H9 (cell line): ENCODE measurements at regions not wholly inside any gene's neighbourhood (a gene's known extent, or its start where the extent isn't known, plus 50 kb on each side); places are given as distances from the start of the nearest gene placed in this dataset.

Experiments used
- DNase-seq: peaks from one replicate; pipeline ENCODE4 v3.0.0-alpha.2; 2017
- H2AFZ ChIP-seq: one replicate; pipeline ENCODE4 v1.6.1; 2013; ENCODE audit warnings: mild to moderate bottlenecking, low read length, control low read depth, moderate library complexity
- H2AK5ac ChIP-seq: 2 replicates; pipeline ENCODE4 v1.6.1; 2013; ENCODE audit warnings: low read length, control low read depth, mixed read lengths; ENCODE audit not compliant: insufficient read length
- H2BK120ac ChIP-seq: one replicate; pipeline ENCODE4 v1.6.1; 2013; ENCODE audit warnings: low read depth, mild to moderate bottlenecking, low read length, control low read depth, inconsistent platforms; ENCODE audit not compliant: poor library complexity, severe bottlenecking
- H2BK12ac ChIP-seq: 2 replicates; pipeline ENCODE4 v1.6.1; 2013; ENCODE audit warnings: low read length, control low read depth, mixed read lengths, low read depth; ENCODE audit not compliant: insufficient read length
- H2BK15ac ChIP-seq: 2 replicates; pipeline ENCODE4 v1.6.1; 2013; ENCODE audit warnings: low read depth, low read length, control low read depth
- H2BK20ac ChIP-seq: one replicate; pipeline ENCODE4 v1.6.1; 2013; ENCODE audit warnings: low read depth, mild to moderate bottlenecking, low read length, control low read depth, inconsistent platforms; ENCODE audit not compliant: poor library complexity, severe bottlenecking
- H2BK5ac ChIP-seq: 2 replicates; pipeline ENCODE4 v1.6.1; 2013; ENCODE audit warnings: low read length, control low read depth, mixed read lengths; ENCODE audit not compliant: insufficient read length
- H3K14ac ChIP-seq: 2 replicates; pipeline ENCODE4 v1.6.1; 2013; ENCODE audit warnings: low read length, control low read depth; ENCODE audit not compliant: insufficient read depth
- H3K18ac ChIP-seq: 2 replicates; pipeline ENCODE4 v1.6.1; 2013; ENCODE audit warnings: low read depth, mild to moderate bottlenecking, mixed read lengths, low read length, control low read depth; ENCODE audit not compliant: insufficient read length
- H3K23ac ChIP-seq: 2 replicates; pipeline ENCODE4 v1.6.1; 2013; ENCODE audit warnings: low read length, control low read depth, mixed read lengths, low read depth; ENCODE audit not compliant: insufficient read length
- H3K23me2 ChIP-seq: 2 replicates; pipeline ENCODE4 v1.6.1; 2013; ENCODE audit warnings: low read depth, mild to moderate bottlenecking, mixed read lengths, low read length, control low read depth; ENCODE audit not compliant: insufficient read length, poor library complexity, severe bottlenecking
- H3K27ac ChIP-seq: 2 replicates; pipeline ENCODE4 v1.5.1; 2013; ENCODE audit warnings: low read length, control low read depth, mixed read lengths, low read depth; ENCODE audit not compliant: insufficient read length
- H3K27me3 ChIP-seq: 2 replicates; pipeline ENCODE4 v1.6.1; 2013; ENCODE audit warnings: low read length, control low read depth, inconsistent platforms; ENCODE audit not compliant: insufficient read depth
- H3K4ac ChIP-seq: 2 replicates; pipeline ENCODE4 v1.6.1; 2013; ENCODE audit warnings: low read depth, mild to moderate bottlenecking, control low read depth, inconsistent platforms, low read length, moderate library complexity
- H3K4me1 ChIP-seq: 2 replicates; pipeline ENCODE4 v1.6.1; 2013; ENCODE audit warnings: low read length, control low read depth, inconsistent platforms; ENCODE audit not compliant: insufficient read depth
- H3K4me2 ChIP-seq: 2 replicates; pipeline ENCODE4 v1.6.1; 2013; ENCODE audit warnings: low read length, control low read depth, mixed read lengths; ENCODE audit not compliant: insufficient read length, insufficient read depth
- H3K56ac ChIP-seq: 2 replicates; pipeline ENCODE4 v1.6.1; 2013; ENCODE audit warnings: low read depth, mild to moderate bottlenecking, mixed read lengths, low read length, control low read depth; ENCODE audit not compliant: insufficient read length
- H3K79me1 ChIP-seq: 2 replicates; pipeline ENCODE4 v1.6.1; 2013; ENCODE audit warnings: low read depth, mild to moderate bottlenecking, moderate library complexity, low read length, control low read depth, inconsistent platforms; ENCODE audit not compliant: insufficient read depth, poor library complexity, severe bottlenecking
- H3K79me2 ChIP-seq: 2 replicates; pipeline ENCODE4 v1.6.1; 2013; ENCODE audit warnings: low read length, control low read depth, inconsistent platforms; ENCODE audit not compliant: insufficient read depth
- H3K9ac ChIP-seq: 2 replicates; pipeline ENCODE4 v1.6.1; 2013; ENCODE audit warnings: low read length, control low read depth, mixed read lengths; ENCODE audit not compliant: insufficient read length; ENCODE audit errors: extremely low read depth
- H3K9me3 ChIP-seq: one replicate; pipeline ENCODE4 v1.6.1; 2013; ENCODE audit warnings: low read depth, low read length, inconsistent platforms; ENCODE audit not compliant: control insufficient read depth
- H3T11ph ChIP-seq: one replicate; pipeline ENCODE4 v1.6.1; 2013; ENCODE audit warnings: mild to moderate bottlenecking, low read length, control low read depth, inconsistent platforms
- H4K20me1 ChIP-seq: one replicate; pipeline ENCODE4 v1.6.1; 2013; ENCODE audit not compliant: control insufficient read depth, insufficient read length, insufficient read depth
- H4K5ac ChIP-seq: 2 replicates; pipeline ENCODE4 v1.6.1; 2013; ENCODE audit warnings: low read depth, mild to moderate bottlenecking, mixed read lengths, low read length, control low read depth; ENCODE audit not compliant: insufficient read length
- H4K8ac ChIP-seq: replicated peaks from 2 replicates; pipeline ENCODE4 v1.6.1; 2013; ENCODE audit warnings: low read length, control low read depth, mixed read lengths, low read depth; ENCODE audit not compliant: insufficient read length
- H4K91ac ChIP-seq: 2 replicates; pipeline ENCODE4 v1.6.1; 2013; ENCODE audit warnings: low read depth, mild to moderate bottlenecking, moderate library complexity, mixed read lengths, low read length, control low read depth; ENCODE audit not compliant: insufficient read length
- H3K27ac Mint-ChIP-seq, 3 experiments: 2 replicates in 2 of 3; 3 replicates in 1 of 3; pipeline ENCODE4 v1.8.0; 2020 to 2021; ENCODE audit warnings: mixed read lengths in 3 of 3, mild to moderate bottlenecking in 1 of 3, moderate library complexity in 1 of 3
- H3K27me3 Mint-ChIP-seq: 2 replicates; pipeline ENCODE4 v1.8.0; 2021; ENCODE audit warnings: low read depth, mild to moderate bottlenecking, moderate library complexity, mixed read lengths
- H3K36me3 Mint-ChIP-seq, 3 experiments: 2 replicates in 2 of 3; 3 replicates in 1 of 3; pipeline ENCODE4 v1.8.0; 2020 to 2021; ENCODE audit warnings: low read depth in 3 of 3, mixed read lengths in 3 of 3; ENCODE audit not compliant: insufficient read depth in 1 of 3
- H3K4me1 Mint-ChIP-seq, 2 experiments: 2 replicates each; pipeline ENCODE4 v1.8.0; 2020; ENCODE audit warnings: mixed read lengths in 2 of 2
- H3K4me3 Mint-ChIP-seq, 2 experiments: 2 replicates in 1 of 2; 3 replicates in 1 of 2; pipeline ENCODE4 v1.8.0; 2020 to 2021; ENCODE audit warnings: mild to moderate bottlenecking in 2 of 2, mixed read lengths in 2 of 2, moderate library complexity in 1 of 2
- H3K9me3 Mint-ChIP-seq, 2 experiments: 2 replicates in 1 of 2; 3 replicates in 1 of 2; pipeline ENCODE4 v1.8.0; 2020; ENCODE audit warnings: mild to moderate bottlenecking in 2 of 2, mixed read lengths in 2 of 2, moderate library complexity in 1 of 2
- CTCF ChIP-seq: fragments of 200-600 bp; sonication (generic); conservative IDR thresholded peaks from 3 replicates; pipeline ENCODE4 v1.8.0; 2021; ENCODE audit warnings: antibody characterized with exemption, mild to moderate bottlenecking
- WGBS: extraction: QIAGEN DNeasy Blood & Tissue Kit; methylation state at CpG from one replicate; pipeline ENCODE4 v1.1.7; 2013; ENCODE audit warnings: missing lambda C conversion rate, low lambda C conversion rate, mixed read lengths; ENCODE audit not compliant: insufficient read length; ENCODE audit errors: extremely low coverage; 5-methylcytosine and 5-hydroxymethylcytosine counted together

GRCh38 chr17:74140282-74140681 is 63.2 kb upstream of the RPL38 start:
- Histone ChIP-seq H3K4me2 (no peak overlapping the region), H3K9ac (no peak overlapping the region), H2AFZ (no peak overlapping the region), H2AK5ac (no peak overlapping the region), H4K91ac (no peak overlapping the region), H3T11ph (no peak overlapping the region), H3K27me3 (no peaks in the 10 kb centered on the region), H2BK120ac (no peak overlapping the region), H3K79me2 (no peaks in the 10 kb centered on the region), H4K8ac (no peak overlapping the region), H3K9me3 (no peaks in the 10 kb centered on the region), H3K56ac (no peak overlapping the region), H2BK20ac (no peak overlapping the region), H3K18ac (no peak overlapping the region), H3K27ac (no peak overlapping the region), H2BK12ac (no peak overlapping the region), H3K4me1 (no peaks in the 10 kb centered on the region), H3K14ac (no peak overlapping the region), H2BK15ac (no peak overlapping the region), H3K4ac (no peak overlapping the region), H3K23me2 (no peaks in the 10 kb centered on the region), H2BK5ac (no peak overlapping the region), H4K20me1 (no peaks in the 10 kb centered on the region), H4K5ac (no peak overlapping the region), H3K23ac (no peak overlapping the region), H3K79me1 (no peaks in the 10 kb centered on the region)
- no peak for DNase-seq
- no CpG with 5 or more reads among the region's 3 CpGs for WGBS
- H3K4me1 Mint-ChIP-seq = peaks cover 0 to 10% of the 10 kb centered on the region in 2 experiments; a peak in 2 of 4 replicates
- no peak overlapping the region for H3K4me3 Mint-ChIP-seq
- peaks cover 2% of the 10 kb centered on the region for H3K27me3 Mint-ChIP-seq
- peaks cover 48 to 49% of the 10 kb centered on the region in 2 experiments for H3K9me3 Mint-ChIP-seq
- H3K36me3 Mint-ChIP-seq = peaks cover 12 to 54% (median 15%) of the 10 kb centered on the region in 3 experiments; a peak in 6 of 7 replicates
- no peak for TF ChIP-seq CTCF
- no peak overlapping the region for H3K27ac Mint-ChIP-seq
